Loucy (cell line): ENCODE measurements at regions not wholly inside any gene's neighbourhood (a gene's known extent, or its start where the extent isn't known, plus 50 kb on each side); places are given as distances from the start of the nearest gene placed in this dataset.

Experiments
- H2AFZ ChIP-seq: fragments of 200-600 bp; sonication (generic); 2 replicates; pipeline ENCODE4 v1.6.0; 2016; ENCODE audit warnings: antibody characterized with exemption, mild to moderate bottlenecking, low read length, moderate library complexity
- H3F3A ChIP-seq: fragments of 200-600 bp; 2 replicates; pipeline ENCODE4 v1.6.0; 2016; ENCODE audit warnings: antibody characterized with exemption, low read depth, mild to moderate bottlenecking
- H3K27me3 ChIP-seq: fragments of 200-600 bp; sonication (generic); 2 replicates; pipeline ENCODE4 v1.6.1; 2014; ENCODE audit warnings: low read length, mild to moderate bottlenecking; ENCODE audit not compliant: insufficient read depth, poor library complexity, severe bottlenecking
- H3K36me3 ChIP-seq: fragments of 200-600 bp; sonication (generic); 2 replicates; pipeline ENCODE4 v1.6.1; 2016; ENCODE audit warnings: low read length; ENCODE audit not compliant: insufficient read depth
- H3K4me1 ChIP-seq: fragments of 200-600 bp; sonication (generic); 2 replicates; pipeline ENCODE4 v1.5.1; 2014; ENCODE audit warnings: low read length, mild to moderate bottlenecking; ENCODE audit not compliant: insufficient read depth, poor library complexity, severe bottlenecking
- H3K4me2 ChIP-seq: fragments of 200-600 bp; sonication (generic); 2 replicates; pipeline ENCODE4 v1.6.0; 2014; ENCODE audit warnings: antibody characterized with exemption, low read length, low read depth, mild to moderate bottlenecking; ENCODE audit not compliant: poor library complexity, severe bottlenecking
- H3K4me3 ChIP-seq: fragments of 200-600 bp; sonication (generic); 2 replicates; pipeline ENCODE4 v1.5.1; 2014; ENCODE audit warnings: low read length, mild to moderate bottlenecking, mixed read lengths; ENCODE audit not compliant: poor library complexity, severe bottlenecking
- H3K79me2 ChIP-seq: fragments of 200-600 bp; sonication (generic); 2 replicates; pipeline ENCODE4 v1.6.1; 2014; ENCODE audit warnings: low read length; ENCODE audit not compliant: insufficient read depth
- H3K9ac ChIP-seq: fragments of 200-600 bp; sonication (generic); 2 replicates; pipeline ENCODE4 v1.6.0; 2014; ENCODE audit warnings: mild to moderate bottlenecking, low read depth, low read length, moderate library complexity; ENCODE audit not compliant: poor library complexity, severe bottlenecking
- H3K9me2 ChIP-seq: fragments of 200-600 bp; sonication (generic); replicated peaks from 2 replicates; pipeline ENCODE4 v1.6.1; 2016; ENCODE audit warnings: low read depth, low read length, mixed read lengths
- H3K9me3 ChIP-seq: fragments of 200-600 bp; sonication (generic); 2 replicates; pipeline ENCODE4 v1.6.1; 2014; ENCODE audit warnings: mild to moderate bottlenecking, antibody characterized with exemption, low read length, low read depth; ENCODE audit not compliant: insufficient read depth
- H4K20me1 ChIP-seq: fragments of 200-600 bp; sonication (generic); 2 replicates; pipeline ENCODE4 v1.6.0; 2014; ENCODE audit warnings: antibody characterized with exemption, low read length, mild to moderate bottlenecking; ENCODE audit not compliant: insufficient read depth, poor library complexity, severe bottlenecking
- CTCF ChIP-seq: fragments of 200-600 bp; sonication (generic); conservative IDR thresholded peaks from 2 replicates; pipeline ENCODE4 v1.5.1; 2014; ENCODE audit warnings: mild to moderate bottlenecking, antibody characterized with exemption, low read length
- EZH2phosphoT487 ChIP-seq: fragments of 200-600 bp; IDR thresholded peaks from 2 replicates; pipeline ENCODE4 v1.6.1; 2018; ENCODE audit warnings: antibody characterized with exemption, mild to moderate bottlenecking, moderate library complexity, borderline replicate concordance

DNA sequence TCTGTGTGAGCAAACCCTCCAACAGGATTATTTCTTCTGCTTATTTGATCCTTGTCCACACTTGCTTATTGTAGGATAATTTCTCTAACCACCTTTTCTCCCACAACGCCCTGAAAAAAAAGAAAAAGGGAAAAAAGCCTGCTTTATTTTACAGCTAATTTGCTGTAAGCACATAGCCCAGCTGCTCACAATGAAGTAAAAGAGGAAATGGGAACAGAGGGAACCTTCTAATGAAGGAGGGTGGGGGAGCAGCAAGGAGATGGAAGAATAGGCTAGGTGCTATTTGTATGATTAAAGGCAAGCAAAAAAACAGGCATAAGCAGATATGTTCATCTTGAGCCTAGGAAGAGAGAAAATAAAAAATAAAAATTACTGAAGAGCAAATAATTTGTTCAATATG, 331.6 kb downstream of the TXNL1 start:
- Histone ChIP-seq H3K36me3 (no peaks in the 10 kb centered on the region), H3K9me2 (no peaks in the 10 kb centered on the region), H3K4me3 (no peak overlapping the region), H2AFZ (no peak overlapping the region), H3F3A (no peaks in the 10 kb centered on the region), H3K27me3 (no peaks in the 10 kb centered on the region), H3K9me3 (no peaks in the 10 kb centered on the region), H4K20me1 (no peaks in the 10 kb centered on the region), H3K4me2 (no peak overlapping the region), H3K9ac (no peak overlapping the region), H3K4me1 (no peaks in the 10 kb centered on the region), H3K79me2 (no peaks in the 10 kb centered on the region)
- TF ChIP-seq EZH2phosphoT487 = no peak
- TF ChIP-seq CTCF = no peak

DNA sequence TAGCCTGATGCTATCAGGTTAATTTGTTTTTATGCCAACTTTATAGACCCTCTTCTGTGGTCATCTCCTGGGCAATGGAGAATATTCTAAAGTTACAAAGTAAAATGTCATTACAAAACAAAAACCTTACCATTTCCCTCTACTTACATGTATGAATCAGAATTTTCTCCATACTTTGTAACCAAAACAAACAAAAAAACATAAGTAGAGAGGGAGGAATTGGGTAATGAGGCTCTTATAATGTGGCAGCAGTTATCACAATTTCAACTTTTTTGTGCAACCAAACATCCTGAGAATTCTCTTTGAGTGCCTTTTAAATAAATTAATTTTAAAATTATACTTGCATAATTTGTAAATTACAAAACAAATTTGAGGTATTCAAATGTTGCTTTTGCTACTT, 332.8 kb downstream of the TXNL1 start:
- Histone ChIP-seq H3K27me3 (no peaks in the 10 kb centered on the region), H3F3A (no peaks in the 10 kb centered on the region), H3K4me1 (no peaks in the 10 kb centered on the region), H3K9ac (no peak overlapping the region), H3K9me3 (no peaks in the 10 kb centered on the region), H3K4me3 (no peak overlapping the region), H3K9me2 (no peaks in the 10 kb centered on the region), H3K36me3 (no peaks in the 10 kb centered on the region), H4K20me1 (no peaks in the 10 kb centered on the region), H3K79me2 (no peaks in the 10 kb centered on the region), H2AFZ (no peak overlapping the region), H3K4me2 (no peak overlapping the region)
- TF ChIP-seq CTCF (no peak), EZH2phosphoT487 (no peak)

GRCh38 chr18:56302156-56302555, 336.2 kb downstream of the TXNL1 start:
- Histone ChIP-seq H4K20me1 (no peaks in the 10 kb centered on the region), H3K9me3 (no peaks in the 10 kb centered on the region), H3K79me2 (no peaks in the 10 kb centered on the region), H3K4me3 (no peak overlapping the region), H3K4me2 (no peak overlapping the region), H3K9me2 (no peaks in the 10 kb centered on the region), H2AFZ (no peak overlapping the region), H3K9ac (no peak overlapping the region), H3F3A (no peaks in the 10 kb centered on the region), H3K27me3 (no peaks in the 10 kb centered on the region), H3K36me3 (no peaks in the 10 kb centered on the region), H3K4me1 (no peaks in the 10 kb centered on the region)
- TF ChIP-seq EZH2phosphoT487 (no peak), CTCF (no peak)
